ENCODE measurements at regions not wholly inside any gene's neighbourhood (a gene's known extent, or its start where the extent isn't known, plus 50 kb on each side); places are given as distances from the start of the nearest gene placed in this dataset.

GRCh38 chr13:50104493-50104892 is 89.2 kb downstream of the KCNRG start:
- no peak for DNase-seq (ENCODE audit: low read depth)

DNA sequence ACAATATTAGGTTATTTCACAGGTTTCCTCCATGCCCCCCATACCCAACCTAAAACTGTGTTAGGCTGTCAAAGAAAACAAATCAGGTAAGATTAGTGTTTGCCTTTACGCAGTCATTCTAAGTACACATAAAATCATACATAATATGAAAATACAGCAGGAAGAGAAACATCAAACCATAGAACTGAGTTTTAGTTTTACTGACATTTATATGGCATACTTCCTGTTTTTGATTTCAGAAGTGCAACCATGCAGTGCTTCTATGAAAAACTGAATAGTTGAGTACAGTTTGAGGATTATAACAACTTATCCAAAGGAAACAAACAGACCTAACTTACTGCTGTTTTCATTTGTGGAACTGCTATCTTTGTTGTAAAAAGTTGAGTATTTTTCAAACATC is 91.3 kb downstream of the KCNRG start:
- DNase-seq (ENCODE audit: low read depth): no peak

- no peak for DNase-seq (ENCODE audit: low read depth)
Observed at GRCh38 chr13:50107205-50107604, 92.0 kb downstream of the KCNRG start.

GRCh38 chr13:50114961-50115360 is 99.7 kb downstream of the KCNRG start:
- DNase-seq (ENCODE audit: low read depth): no peak

GRCh38 chr13:50115695-50116094 is 100.5 kb downstream of the KCNRG start:
- no peak for DNase-seq (ENCODE audit: low read depth)

DNA sequence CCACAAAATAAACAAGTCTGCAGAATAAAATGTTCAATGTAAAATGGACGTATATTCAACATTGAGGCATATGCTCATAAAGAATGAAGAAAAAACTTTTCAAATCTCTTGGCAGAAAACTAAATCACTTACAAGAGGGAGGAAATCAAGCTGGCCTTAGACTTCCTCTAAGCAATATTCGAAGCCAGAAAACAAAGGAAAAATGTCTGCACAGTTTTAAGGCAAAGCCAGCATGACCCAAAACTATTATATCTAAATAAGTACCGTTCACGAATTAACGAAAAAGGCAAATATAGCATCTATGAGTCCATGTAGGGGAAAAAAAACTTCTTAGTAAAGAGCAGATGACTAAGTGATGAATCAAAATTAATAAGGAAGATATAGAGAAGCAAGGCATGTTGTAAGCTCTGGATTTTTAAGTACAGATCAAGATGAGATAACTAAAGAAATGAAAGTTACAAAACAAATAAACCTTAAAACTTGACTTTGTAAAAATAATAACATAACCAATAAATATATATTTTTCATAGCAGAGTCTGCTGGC is 101.3 kb downstream of the KCNRG start:
- DNase-seq (ENCODE audit: low read depth): no peak

DNA sequence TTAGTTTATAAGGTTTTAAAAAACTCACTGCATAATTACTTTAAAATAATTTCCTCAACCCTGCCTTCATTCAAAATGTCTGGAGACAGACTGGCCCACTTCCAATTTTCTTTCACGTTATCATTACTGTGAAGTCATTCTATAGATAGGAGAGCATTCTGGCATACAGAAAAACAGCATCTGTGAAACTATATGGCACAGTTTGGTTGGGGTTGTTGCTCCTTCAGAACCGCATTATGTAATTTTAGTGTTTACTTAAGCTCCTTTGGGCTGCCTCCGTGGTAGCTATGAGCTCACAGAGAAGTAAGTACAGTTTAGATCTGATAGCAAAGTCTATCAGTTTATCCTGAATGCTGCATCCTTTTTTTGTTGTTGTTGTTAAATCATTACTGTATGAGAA is 104.3 kb downstream of the KCNRG start:
- no peak for DNase-seq (ENCODE audit: low read depth)

GRCh38 chr13:50122455-50122854 is 107.2 kb downstream of the KCNRG start:
- no peak for DNase-seq (ENCODE audit: low read depth)

GRCh38 chr13:50123002-50123401 is 107.8 kb downstream of the KCNRG start:
- DNase-seq (ENCODE audit: low read depth): no peak

GRCh38 chr13:50123515-50123861 is 108.2 kb downstream of the KCNRG start:
- no peak for DNase-seq (ENCODE audit: low read depth)

- peak; percentile 77 for DNase-seq (ENCODE audit: low read depth)
Observed at GRCh38 chr13:50123862-50124535, 108.8 kb downstream of the KCNRG start.

- DNase-seq (ENCODE audit: low read depth): peak; percentile 97
Observed at GRCh38 chr13:50124536-50125303, 109.5 kb downstream of the KCNRG start.

DNA sequence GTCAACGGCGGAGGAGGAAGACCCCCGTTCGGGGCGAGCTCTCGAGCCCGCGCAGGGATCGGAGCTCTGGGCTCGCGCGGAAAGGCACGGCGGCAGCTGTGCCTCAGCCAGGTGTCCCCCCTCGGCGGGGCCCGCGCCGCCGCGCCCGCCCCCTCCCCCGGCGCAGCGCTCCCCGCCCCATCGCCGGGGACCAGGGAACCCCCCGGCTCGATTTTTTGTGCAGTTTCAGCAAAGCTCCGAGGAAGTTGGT is 110.0 kb downstream of the KCNRG start:
- no peak for DNase-seq (ENCODE audit: low read depth)

GRCh38 chr13:50125554-50126262 is 110.5 kb downstream of the KCNRG start:
- DNase-seq (ENCODE audit: low read depth): peak; percentile 89

DNA sequence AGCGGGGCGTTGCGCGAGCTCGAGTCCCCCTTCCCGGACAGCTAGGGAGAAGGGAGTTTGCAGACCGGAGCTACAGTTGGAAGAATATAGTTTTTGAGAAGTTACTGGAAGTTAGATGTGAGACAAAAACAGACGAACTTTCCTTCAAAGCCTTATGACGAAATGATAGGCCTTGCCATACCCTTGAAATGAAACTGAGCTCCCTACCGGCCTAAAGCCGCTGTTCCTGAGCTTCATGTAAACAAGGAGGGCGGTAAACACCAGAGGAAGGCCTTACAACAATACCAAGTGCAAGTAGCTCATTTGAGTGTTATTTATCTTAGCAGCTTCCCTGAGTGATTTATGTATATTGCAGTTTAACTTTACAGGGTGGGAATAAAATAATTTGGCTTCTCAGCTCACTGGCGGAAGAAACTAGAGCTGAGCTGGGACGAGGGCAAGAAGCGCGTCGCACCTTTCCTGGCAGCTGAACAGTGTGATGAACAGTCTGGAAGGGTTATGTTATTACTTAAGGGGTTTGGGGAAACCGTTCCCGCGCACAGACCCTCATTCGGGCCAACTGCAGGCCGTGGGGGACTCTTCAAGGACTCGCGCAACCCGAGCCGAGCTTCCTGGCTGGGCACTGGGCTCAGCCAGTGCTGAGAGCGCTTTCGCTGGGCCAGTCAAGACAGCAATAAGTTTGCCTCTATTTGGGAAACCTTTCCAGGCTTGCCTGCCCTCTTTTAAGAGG is 111.2 kb downstream of the KCNRG start:
- DNase-seq (ENCODE audit: low read depth): no peak

DNA sequence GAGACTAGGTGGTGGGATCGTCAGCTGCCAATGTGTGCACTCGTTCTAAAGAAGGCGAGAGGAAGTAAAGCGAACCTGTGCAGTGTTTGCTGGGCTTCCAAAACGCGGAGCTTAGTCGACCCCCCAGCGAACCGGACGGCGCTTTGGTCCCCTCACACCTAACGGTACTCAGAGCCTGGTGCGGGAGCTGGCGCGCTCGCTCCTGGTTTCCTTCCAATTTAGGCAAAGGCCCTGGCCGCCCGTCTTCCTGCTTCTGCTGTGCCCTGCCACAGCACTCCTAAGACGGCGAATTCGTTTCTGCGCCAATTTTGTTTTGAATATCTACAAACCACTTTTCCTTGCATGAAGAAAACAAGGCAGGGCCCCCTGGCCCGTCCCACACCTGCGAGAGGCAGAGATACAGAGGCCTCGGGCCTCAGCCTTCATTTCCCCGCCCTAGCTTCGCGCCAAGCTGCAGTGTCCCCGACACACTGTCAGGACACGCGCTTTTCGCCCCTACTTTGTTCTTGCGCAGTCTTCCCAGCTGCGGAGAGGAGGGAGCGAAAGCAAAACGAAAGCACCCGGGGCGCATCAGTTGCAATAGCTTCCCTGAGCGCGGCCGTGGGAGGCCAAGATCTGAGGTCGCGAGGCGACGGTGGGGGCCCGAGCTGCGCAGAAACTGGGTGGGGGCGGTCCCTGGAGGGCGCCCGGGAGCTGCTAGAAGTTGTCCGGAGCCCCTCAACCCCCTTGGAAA is 111.9 kb downstream of the KCNRG start:
- DNase-seq (ENCODE audit: low read depth): no peak

DNA sequence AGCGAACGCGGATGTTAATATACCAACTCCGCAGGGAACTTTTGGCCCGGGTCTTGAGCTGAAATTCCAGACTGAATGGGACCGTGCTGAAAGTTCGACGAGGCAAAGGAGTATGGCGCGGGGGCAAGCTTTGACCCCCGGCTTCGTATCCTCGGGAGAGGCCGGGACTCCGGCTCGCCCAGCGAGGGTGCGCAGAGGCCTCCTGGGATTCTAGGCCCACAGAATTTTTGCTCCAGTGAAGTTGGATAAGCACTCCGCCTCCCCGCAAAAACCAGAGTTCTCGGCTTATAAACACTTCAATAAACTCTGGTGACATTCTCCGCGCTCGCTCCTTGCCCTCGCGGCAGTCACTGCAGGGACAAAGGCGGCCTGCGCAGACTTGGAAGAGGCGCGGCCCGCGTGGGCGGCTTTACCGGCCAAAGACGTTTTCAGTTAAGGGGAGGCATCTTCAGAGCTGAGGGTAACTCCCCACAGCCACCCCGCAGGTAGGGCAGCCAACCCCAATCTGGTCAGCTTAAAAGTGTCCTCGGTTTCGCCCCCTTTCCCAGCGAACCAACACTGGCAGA is 112.6 kb downstream of the KCNRG start:
- no peak for DNase-seq (ENCODE audit: low read depth)

DNA sequence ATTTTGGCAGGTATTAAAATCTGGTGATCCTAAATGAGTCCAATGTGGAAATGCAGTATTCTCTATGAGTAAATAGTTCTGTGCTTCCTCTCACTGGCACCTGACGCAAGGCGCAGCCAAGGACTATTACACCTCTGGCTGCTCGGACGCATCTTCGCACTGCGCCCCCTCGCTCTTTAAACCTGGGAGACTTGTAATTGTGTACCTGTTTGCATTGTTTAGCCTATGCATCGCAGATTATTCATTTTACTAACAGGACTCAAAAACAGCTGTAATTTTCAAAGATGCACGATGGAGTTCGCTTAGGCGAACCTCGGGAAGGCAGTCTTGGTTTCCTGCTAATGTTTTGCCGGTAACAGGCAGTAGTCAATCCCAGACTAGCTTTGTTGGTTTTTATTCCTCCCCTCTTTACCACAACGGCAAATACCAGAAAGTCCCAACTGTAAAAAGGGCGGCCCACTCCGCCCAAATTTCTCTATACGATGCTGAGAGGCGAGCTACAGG is 113.2 kb downstream of the KCNRG start:
- no peak for DNase-seq (ENCODE audit: low read depth)

DNA sequence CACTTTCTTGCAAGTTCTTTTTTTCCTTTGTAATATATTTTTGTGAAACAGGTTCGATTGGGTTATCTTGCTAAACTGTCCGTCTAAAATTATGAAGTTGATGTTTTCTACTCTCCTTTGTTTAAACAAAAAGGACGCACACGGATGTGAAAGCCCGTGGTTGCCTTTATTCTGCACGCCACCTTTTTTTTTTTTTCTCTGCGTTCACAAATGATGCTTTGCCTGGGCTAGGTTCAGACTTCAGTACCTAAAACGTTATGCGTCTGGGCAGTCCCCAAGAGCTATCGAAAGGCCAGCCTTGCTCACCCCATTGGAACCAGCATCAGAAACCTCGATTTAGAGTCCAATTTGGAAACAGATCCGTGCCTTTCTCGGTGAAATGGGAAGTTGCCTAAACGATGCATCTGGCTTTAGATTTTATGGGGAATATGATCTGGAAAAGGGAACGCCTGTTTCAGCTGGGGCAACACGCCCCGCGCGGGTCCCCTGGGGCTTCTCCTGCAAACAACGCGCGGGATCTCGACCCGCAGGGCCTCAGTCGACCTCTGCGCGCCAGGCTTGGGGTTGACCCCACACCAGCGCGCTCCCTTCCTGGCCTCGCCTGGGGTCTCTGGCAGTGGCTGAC is 113.9 kb downstream of the KCNRG start:
- no peak for DNase-seq (ENCODE audit: low read depth)

DNA sequence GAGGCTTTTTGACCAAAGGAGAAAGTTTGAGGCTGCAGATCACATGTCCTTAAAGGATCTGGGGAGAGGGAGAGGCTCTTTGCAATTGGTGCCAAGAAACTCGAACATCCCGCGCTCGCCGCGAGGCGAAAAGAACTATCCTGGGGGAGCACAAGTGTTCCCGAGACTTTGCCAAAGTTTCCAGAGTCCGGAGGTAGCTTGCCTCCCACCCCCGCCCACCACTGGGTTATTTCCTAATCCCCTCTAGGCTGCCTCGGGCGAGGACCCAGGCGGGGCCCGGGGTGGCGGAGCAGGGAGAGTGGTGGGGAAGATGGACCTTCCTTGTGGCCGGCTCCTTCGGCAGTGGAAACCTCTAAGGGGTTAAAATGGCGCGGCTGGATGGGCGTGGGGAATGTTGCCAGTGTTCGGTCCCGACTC is 114.5 kb downstream of the KCNRG start:
- no peak for DNase-seq (ENCODE audit: low read depth)

Data from T-helper 22 cell (primary cell).